ENCODE measurements at regions not wholly inside any gene's neighbourhood (a gene's known extent, or its start where the extent isn't known, plus 50 kb on each side); places are given as distances from the start of the nearest gene placed in this dataset.

GRCh38 chr18:54689319-54689718 is 98.3 kb downstream of the DYNAP start:
- Histone ChIP-seq H3K27ac (replicated peaks in 1 of 4) (no peak overlapping the region), H3K4me3 (no peak overlapping the region), H3K9me3 (no peaks in the 10 kb centered on the region), H3K27me3 (no peaks in the 10 kb centered on the region), H3K36me3 (no peaks in the 10 kb centered on the region), H3K4me1 (no peaks in the 10 kb centered on the region)
- DNase-seq (ENCODE audit: extremely low spot score): no peak
- TF ChIP-seq EP300 (IDR thresholded peaks at IDR 0.05) (no peak), POLR2A (IDR thresholded peaks at IDR 0.05; ENCODE audit: low read depth) (no peak), CTCF (IDR thresholded peaks at IDR 0.05) (no peak), POLR2AphosphoS5 (IDR thresholded peaks at IDR 0.05) (no peak)
- WGBS: 87% methylated on average over 2 of the region's 2 CpGs
- intact Hi-C loops (cut with DNase I): no loop called here

DNA sequence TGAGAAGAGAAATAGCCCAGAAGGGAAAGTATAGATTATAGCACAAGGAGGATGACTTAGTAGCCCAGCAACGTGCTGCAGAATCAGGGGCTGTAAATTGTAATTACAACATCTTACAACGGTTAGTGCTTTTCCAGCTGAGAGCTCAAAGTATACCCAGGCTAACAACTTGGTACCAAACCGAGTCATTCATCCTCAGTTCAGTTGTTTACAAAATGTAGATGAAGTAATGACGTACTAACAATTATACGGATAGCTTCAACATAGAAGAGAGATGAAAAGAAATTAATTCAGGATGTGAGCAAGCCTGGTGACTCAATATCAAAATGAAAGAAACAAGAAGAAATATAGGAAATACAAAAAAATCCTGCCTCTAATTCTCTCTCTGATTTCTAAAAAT is 99.2 kb downstream of the DYNAP start:
- H3K36me3 ChIP-seq: no peaks in the 10 kb centered on the region
- intact Hi-C loops (cut with DNase I): no loop called here
- H3K4me3 ChIP-seq: no peak overlapping the region
- H3K27ac ChIP-seq (replicated peaks in 1 of 4): no peak overlapping the region
- H3K9me3 ChIP-seq: no peaks in the 10 kb centered on the region
- DNase-seq (ENCODE audit: extremely low spot score): no peak
- H3K4me1 ChIP-seq: no peaks in the 10 kb centered on the region
- no peaks in the 10 kb centered on the region for H3K27me3 ChIP-seq
- TF ChIP-seq EP300 (IDR thresholded peaks at IDR 0.05) (no peak), POLR2AphosphoS5 (IDR thresholded peaks at IDR 0.05) (no peak), CTCF (IDR thresholded peaks at IDR 0.05) (no peak), POLR2A (IDR thresholded peaks at IDR 0.05; ENCODE audit: low read depth) (no peak)
- 63% methylated on average over 5 of the region's 5 CpGs for WGBS

GRCh38 chr18:54692463-54692862 is 101.4 kb downstream of the DYNAP start:
- no peak overlapping the region for H3K4me3 ChIP-seq
- no peak overlapping the region for H3K27ac ChIP-seq (replicated peaks in 1 of 4)
- H3K9me3 ChIP-seq: no peaks in the 10 kb centered on the region
- no peaks in the 10 kb centered on the region for H3K27me3 ChIP-seq
- intact Hi-C loops (cut with DNase I): no loop called here
- no peaks in the 10 kb centered on the region for H3K4me1 ChIP-seq
- WGBS: 90% methylated on average over 1 of the region's 1 CpG
- no peak for TF ChIP-seq POLR2A (IDR thresholded peaks at IDR 0.05; ENCODE audit: low read depth)
- TF ChIP-seq CTCF (IDR thresholded peaks at IDR 0.05): no peak
- no peak for TF ChIP-seq POLR2AphosphoS5 (IDR thresholded peaks at IDR 0.05)
- TF ChIP-seq EP300 (IDR thresholded peaks at IDR 0.05): no peak
- H3K36me3 ChIP-seq: no peaks in the 10 kb centered on the region
- DNase-seq (ENCODE audit: extremely low spot score): no peak

GRCh38 chr18:54696616-54697293 is 105.7 kb downstream of the DYNAP start:
- 78% methylated on average over 4 of the region's 4 CpGs for WGBS
- Histone ChIP-seq H3K4me3 (no peak overlapping the region), H3K36me3 (no peaks in the 10 kb centered on the region), H3K4me1 (no peaks in the 10 kb centered on the region), H3K27ac (replicated peaks in 1 of 4) (no peak overlapping the region), H3K27me3 (no peaks in the 10 kb centered on the region), H3K9me3 (no peaks in the 10 kb centered on the region)
- DNase-seq (ENCODE audit: extremely low spot score): no peak
- TF ChIP-seq CTCF (IDR thresholded peaks at IDR 0.05): no peak
- no peak for TF ChIP-seq POLR2AphosphoS5 (IDR thresholded peaks at IDR 0.05)
- TF ChIP-seq POLR2A (IDR thresholded peaks at IDR 0.05; ENCODE audit: low read depth): no peak
- TF ChIP-seq EP300 (IDR thresholded peaks at IDR 0.05): no peak
- intact Hi-C loops (cut with DNase I): no loop called here

GRCh38 chr18:54700580-54700979 is 109.5 kb downstream of the DYNAP start:
- Histone ChIP-seq H3K27ac (replicated peaks in 1 of 4) (no peak overlapping the region), H3K4me3 (no peak overlapping the region), H3K9me3 (no peaks in the 10 kb centered on the region), H3K27me3 (no peaks in the 10 kb centered on the region), H3K4me1 (no peaks in the 10 kb centered on the region), H3K36me3 (no peaks in the 10 kb centered on the region)
- TF ChIP-seq POLR2AphosphoS5 (IDR thresholded peaks at IDR 0.05): no peak
- no peak for TF ChIP-seq POLR2A (IDR thresholded peaks at IDR 0.05; ENCODE audit: low read depth)
- no peak for TF ChIP-seq CTCF (IDR thresholded peaks at IDR 0.05)
- TF ChIP-seq EP300 (IDR thresholded peaks at IDR 0.05): no peak
- DNase-seq (ENCODE audit: extremely low spot score): no peak
- WGBS: 52% methylated on average over 1 of the region's 1 CpG
- intact Hi-C loops (cut with DNase I): no loop called here
